Tibial nerve (tissue), 4 donors: ENCODE measurements at regions not wholly inside any gene's neighbourhood (a gene's known extent, or its start where the extent isn't known, plus 50 kb on each side); places are given as distances from the start of the nearest gene placed in this dataset.
"Not testable (repeated sequence)": the region's sequence is repeated elsewhere in the genome, so short reads cannot be mapped to it uniquely, and the experiment has no call there.

Experiments used
- DNase-seq, 2 donors: peaks; one replicate each; pipeline ENCODE4 v3.0.0-alpha.2; 2019; ENCODE audit warnings: low spot score in 2 of 2
- H3K27ac ChIP-seq, 4 donors: fragments of 200-600 bp; sonication (generic) in 3 of 4; one replicate each; pipeline ENCODE4 v1.5.1; 2017 to 2019; ENCODE audit warnings: mild to moderate bottlenecking in 1 of 4
- H3K27me3 ChIP-seq, 2 donors: fragments of 200-600 bp; sonication (generic) in 1 of 2; one replicate each; pipeline versions ENCODE4 v1.5.1 to v1.6.0; 2017 to 2019
- H3K36me3 ChIP-seq, 3 donors: fragments of 200-600 bp; sonication (generic); one replicate each; pipeline ENCODE4 v1.5.1; 2018 to 2019
- H3K4me1 ChIP-seq, 4 donors: fragments of 200-600 bp; sonication (generic) in 3 of 4; one replicate each; pipeline ENCODE4 v1.5.1; 2017 to 2019
- H3K4me3 ChIP-seq, 4 donors: fragments of 200-600 bp; sonication (generic) in 3 of 4; one replicate each; pipeline ENCODE4 v1.5.1; 2017 to 2019; ENCODE audit warnings: mild to moderate bottlenecking in 1 of 4, moderate library complexity in 1 of 4
- H3K9me3 ChIP-seq, 4 donors: fragments of 200-600 bp; sonication (generic) in 3 of 4; one replicate each; pipeline ENCODE4 v1.5.1; 2017 to 2019
- EP300 ChIP-seq, 2 donors: sonication (generic); formaldehyde crosslinking; IDR thresholded peaks; one replicate each; pipeline ENCODE4 v1.6.1; 2017; ENCODE audit warnings: antibody characterized with exemption in 2 of 2, mild to moderate bottlenecking in 1 of 2
- POLR2A ChIP-seq, 2 donors: fragments of 450-650 bp; IDR thresholded peaks; one replicate each; pipeline ENCODE4 v1.6.1; 2017; ENCODE audit warnings: antibody characterized with exemption in 2 of 2, mild to moderate bottlenecking in 2 of 2, moderate library complexity in 2 of 2
- WGBS, 2 donors: methylation state at CpG; one replicate each; pipeline ENCODE4 v1.1.5; 2018; 5-methylcytosine and 5-hydroxymethylcytosine counted together
- TF ChIP-seq, protein P1 (sequence below), 5 experiments: fragments of 200-600 bp in 3 of 5; fragments of 450-650 bp in 2 of 5; sonication (generic) in 3 of 5; IDR thresholded peaks; one replicate each; pipeline ENCODE4 v1.5.1; 2016 to 2019; ENCODE audit warnings: antibody characterized with exemption in 5 of 5, mild to moderate bottlenecking in 3 of 5, moderate library complexity in 2 of 5

GRCh38 chr5:174897281-174897950 is 173.0 kb downstream of the MSX2 start:
- WGBS, 2 donors, result 88 to 91% methylated on average over 4 of the region's 4 CpGs
- Histone ChIP-seq H3K36me3 (no peaks in the 10 kb centered on the region), H3K27ac (no peak overlapping the region), H3K9me3 (no peaks in the 10 kb centered on the region), H3K4me1 (no peaks in the 10 kb centered on the region), H3K4me3 (no peak overlapping the region), H3K27me3 (no peaks in the 10 kb centered on the region)
- no peak for DNase-seq
- TF ChIP-seq POLR2A (IDR thresholded peaks at IDR 0.05), result no peak
- TF ChIP-seq, protein P1, sequence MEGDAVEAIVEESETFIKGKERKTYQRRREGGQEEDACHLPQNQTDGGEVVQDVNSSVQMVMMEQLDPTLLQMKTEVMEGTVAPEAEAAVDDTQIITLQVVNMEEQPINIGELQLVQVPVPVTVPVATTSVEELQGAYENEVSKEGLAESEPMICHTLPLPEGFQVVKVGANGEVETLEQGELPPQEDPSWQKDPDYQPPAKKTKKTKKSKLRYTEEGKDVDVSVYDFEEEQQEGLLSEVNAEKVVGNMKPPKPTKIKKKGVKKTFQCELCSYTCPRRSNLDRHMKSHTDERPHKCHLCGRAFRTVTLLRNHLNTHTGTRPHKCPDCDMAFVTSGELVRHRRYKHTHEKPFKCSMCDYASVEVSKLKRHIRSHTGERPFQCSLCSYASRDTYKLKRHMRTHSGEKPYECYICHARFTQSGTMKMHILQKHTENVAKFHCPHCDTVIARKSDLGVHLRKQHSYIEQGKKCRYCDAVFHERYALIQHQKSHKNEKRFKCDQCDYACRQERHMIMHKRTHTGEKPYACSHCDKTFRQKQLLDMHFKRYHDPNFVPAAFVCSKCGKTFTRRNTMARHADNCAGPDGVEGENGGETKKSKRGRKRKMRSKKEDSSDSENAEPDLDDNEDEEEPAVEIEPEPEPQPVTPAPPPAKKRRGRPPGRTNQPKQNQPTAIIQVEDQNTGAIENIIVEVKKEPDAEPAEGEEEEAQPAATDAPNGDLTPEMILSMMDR (IDR thresholded peaks at IDR 0.05), result no peak
- TF ChIP-seq EP300 (IDR thresholded peaks at IDR 0.05), result no peak

DNA sequence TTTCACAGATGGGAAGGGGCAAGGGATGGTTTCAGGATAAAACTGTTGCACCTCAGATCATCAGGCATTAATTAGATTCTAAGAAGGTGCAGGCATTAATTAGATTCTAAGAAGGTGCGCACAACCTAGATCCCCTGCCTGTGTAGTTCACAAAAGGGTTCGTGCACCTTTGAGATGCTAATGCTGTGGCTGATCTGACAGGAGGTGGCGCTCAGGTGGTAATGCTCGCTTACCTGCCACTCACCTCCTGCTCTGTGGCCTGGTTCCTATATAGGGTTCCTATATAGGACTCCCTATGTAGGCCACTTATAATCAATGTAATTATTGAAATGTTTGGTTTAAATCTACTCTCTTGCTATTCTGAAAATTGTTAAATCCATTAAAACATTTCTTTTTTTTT is 171.0 kb downstream of the MSX2 start:
- WGBS, 2 donors, result 63 to 65% methylated on average over 4 of the region's 4 CpGs

GRCh38 chr5:174892742-174893141 is 168.4 kb downstream of the MSX2 start:
- H3K36me3 ChIP-seq, result no peaks in the 10 kb centered on the region
- DNase-seq, result no peak
- no peak overlapping the region for H3K4me3 ChIP-seq
- no peaks in the 10 kb centered on the region for H3K27me3 ChIP-seq
- no peak for TF ChIP-seq EP300 (IDR thresholded peaks at IDR 0.05)
- TF ChIP-seq POLR2A (IDR thresholded peaks at IDR 0.05), result no peak
- TF ChIP-seq, protein P1 (IDR thresholded peaks at IDR 0.05), result no peak
- no peak overlapping the region for H3K27ac ChIP-seq
- no peaks in the 10 kb centered on the region for H3K4me1 ChIP-seq
- WGBS, 2 donors, result 94% methylated on average over 7 of the region's 7 CpGs
- H3K9me3 ChIP-seq, result no peaks in the 10 kb centered on the region

More for the DNA sequence above, 171.0 kb downstream of the MSX2 start:
- H3K36me3 ChIP-seq, result no peaks in the 10 kb centered on the region
- no peak overlapping the region for H3K27ac ChIP-seq
- no peak for DNase-seq
- H3K4me1 ChIP-seq, result no peaks in the 10 kb centered on the region
- H3K27me3 ChIP-seq, result no peaks in the 10 kb centered on the region
- no peak overlapping the region for H3K4me3 ChIP-seq
- no peaks in the 10 kb centered on the region for H3K9me3 ChIP-seq
- TF ChIP-seq POLR2A (IDR thresholded peaks at IDR 0.05) (no peak), EP300 (IDR thresholded peaks at IDR 0.05) (no peak)
- TF ChIP-seq, protein P1 (IDR thresholded peaks at IDR 0.05), result no peak

DNA sequence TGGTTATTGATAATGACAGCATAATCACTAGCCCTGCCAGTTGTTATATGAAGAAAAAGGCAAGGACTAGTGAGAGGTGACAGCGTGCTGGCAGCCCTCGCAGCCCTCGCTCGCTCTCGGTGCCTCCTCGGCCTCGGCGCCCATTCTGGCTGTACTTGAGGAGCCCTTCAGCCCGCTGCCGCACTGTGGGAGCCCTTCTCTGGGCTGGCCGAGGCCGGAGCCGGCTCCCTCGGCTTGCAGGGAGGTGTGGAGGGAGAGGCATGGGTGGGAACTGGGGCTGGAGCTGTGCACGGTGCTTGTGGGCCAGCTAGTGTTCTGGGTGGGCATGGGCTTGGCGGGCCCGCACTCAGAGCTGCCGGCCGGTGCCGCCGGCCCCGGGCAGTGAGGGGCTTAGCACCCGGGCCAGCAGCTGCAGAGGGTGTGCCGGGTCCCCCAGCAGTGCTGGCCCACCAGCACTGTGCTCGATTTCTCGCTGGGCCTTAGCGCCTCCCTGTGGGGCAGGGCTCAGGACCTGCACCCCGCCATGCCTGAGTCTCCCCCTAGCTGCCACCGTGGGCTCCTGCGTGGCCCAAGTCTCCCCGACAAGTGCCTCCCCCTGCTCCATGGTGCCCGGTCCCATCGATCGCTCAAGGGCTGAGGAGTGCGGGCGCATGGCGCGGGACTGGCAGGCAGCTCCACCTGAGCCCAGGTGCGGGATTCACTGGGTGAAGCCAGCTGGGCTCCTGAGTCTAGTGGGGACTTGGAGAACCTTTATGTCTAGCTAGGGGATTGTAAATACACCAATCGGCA is 156.2 kb downstream of the MSX2 start:
- 94% methylated on average over 24 to 39 of the region's 40 CpGs for WGBS, 2 donors
- not testable (repeated sequence) for H3K27ac ChIP-seq, H3K36me3 ChIP-seq, H3K4me3 ChIP-seq, DNase-seq, H3K27me3 ChIP-seq, H3K4me1 ChIP-seq
- peaks cover 0 to 22% (median 0%) of the 10 kb centered on the region in 4 donors for H3K9me3 ChIP-seq

DNA sequence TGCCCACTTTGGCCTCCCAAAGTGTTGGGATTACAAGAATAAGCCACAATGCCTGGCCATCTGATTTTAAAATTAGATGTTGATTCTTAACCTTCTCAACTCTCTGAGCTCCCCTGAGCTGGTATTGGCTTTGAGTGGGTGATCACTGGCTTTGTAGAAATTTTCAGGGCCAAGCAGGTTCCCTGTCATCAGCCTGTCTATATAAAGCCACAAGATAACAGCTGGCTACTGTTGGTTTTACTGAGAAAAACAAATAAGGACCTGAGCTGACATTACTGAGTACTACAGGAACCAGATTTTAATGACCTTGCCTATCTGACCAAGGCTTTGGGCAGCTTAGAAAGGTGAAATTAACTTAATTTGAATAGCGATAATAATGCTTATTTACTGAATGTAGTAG is 153.6 kb downstream of the MSX2 start:
- H3K4me1 ChIP-seq, result no peaks in the 10 kb centered on the region
- no peak overlapping the region for H3K27ac ChIP-seq
- no peaks in the 10 kb centered on the region for H3K27me3 ChIP-seq
- H3K36me3 ChIP-seq, result no peaks in the 10 kb centered on the region
- TF ChIP-seq POLR2A (IDR thresholded peaks at IDR 0.05), result no peak
- TF ChIP-seq EP300 (IDR thresholded peaks at IDR 0.05), result no peak
- TF ChIP-seq, protein P1 (IDR thresholded peaks at IDR 0.05), result no peak
- 94 to 97% methylated on average over 1 of the region's 1 CpG for WGBS, 2 donors
- peaks cover 0 to 22% (median 0%) of the 10 kb centered on the region in 4 donors for H3K9me3 ChIP-seq
- H3K4me3 ChIP-seq, result no peak overlapping the region
- DNase-seq, result no peak
